ENCODE measurements at regions not wholly inside any gene's neighbourhood (a gene's known extent, or its start where the extent isn't known, plus 50 kb on each side); places are given as distances from the start of the nearest gene placed in this dataset.

DNA sequence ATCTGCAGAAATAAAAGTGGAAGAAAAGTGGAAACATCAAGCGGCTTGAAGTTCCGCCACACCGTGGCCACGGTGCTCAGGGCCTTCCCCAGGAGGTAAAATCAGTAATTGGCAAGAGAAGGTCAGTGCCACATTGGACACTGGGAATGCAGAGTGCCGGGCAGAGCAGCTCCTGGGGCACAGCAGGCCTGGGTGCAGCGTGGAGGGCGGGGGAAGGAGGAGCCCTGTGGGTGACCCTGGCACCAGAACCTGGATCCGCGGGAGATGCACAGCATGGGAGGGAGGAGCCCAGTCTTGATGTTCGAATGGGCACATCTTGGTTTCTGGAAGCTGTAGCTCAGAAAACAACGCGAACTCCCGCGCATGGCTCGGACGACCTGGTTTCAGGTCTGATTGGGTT is 630.2 kb downstream of the GALR1 start:
- no peak overlapping the region for H3K4me3 ChIP-seq (ENCODE audit: low read depth, low read length)
- TF ChIP-seq, protein P1, sequence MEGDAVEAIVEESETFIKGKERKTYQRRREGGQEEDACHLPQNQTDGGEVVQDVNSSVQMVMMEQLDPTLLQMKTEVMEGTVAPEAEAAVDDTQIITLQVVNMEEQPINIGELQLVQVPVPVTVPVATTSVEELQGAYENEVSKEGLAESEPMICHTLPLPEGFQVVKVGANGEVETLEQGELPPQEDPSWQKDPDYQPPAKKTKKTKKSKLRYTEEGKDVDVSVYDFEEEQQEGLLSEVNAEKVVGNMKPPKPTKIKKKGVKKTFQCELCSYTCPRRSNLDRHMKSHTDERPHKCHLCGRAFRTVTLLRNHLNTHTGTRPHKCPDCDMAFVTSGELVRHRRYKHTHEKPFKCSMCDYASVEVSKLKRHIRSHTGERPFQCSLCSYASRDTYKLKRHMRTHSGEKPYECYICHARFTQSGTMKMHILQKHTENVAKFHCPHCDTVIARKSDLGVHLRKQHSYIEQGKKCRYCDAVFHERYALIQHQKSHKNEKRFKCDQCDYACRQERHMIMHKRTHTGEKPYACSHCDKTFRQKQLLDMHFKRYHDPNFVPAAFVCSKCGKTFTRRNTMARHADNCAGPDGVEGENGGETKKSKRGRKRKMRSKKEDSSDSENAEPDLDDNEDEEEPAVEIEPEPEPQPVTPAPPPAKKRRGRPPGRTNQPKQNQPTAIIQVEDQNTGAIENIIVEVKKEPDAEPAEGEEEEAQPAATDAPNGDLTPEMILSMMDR (IDR thresholded peaks at IDR 0.05; ENCODE audit: borderline replicate concordance, insufficient read depth, low read depth, low read length), result no peak

DNA sequence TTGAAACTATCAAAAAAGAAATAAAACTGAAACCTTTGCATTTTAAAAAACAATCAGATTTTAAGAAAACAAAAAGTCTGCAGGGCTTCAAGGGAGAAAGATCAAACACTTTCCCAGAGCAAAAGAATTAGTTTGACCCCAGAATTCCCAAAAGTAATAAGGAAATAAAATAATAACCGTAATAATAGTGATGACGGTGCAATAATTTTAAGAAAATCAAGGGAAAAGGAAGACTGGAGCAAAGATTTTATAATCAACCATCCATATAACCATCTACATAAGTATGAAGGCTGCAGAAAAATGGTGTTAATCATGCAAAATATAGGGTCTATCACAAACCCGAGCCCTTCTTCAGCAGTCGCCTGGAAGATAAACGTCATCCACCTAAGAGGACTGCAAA is 634.8 kb downstream of the GALR1 start:
- TF ChIP-seq, protein P1 (IDR thresholded peaks at IDR 0.05; ENCODE audit: borderline replicate concordance, insufficient read depth, low read depth, low read length), result no peak
- H3K4me3 ChIP-seq (ENCODE audit: low read depth, low read length), result no peak overlapping the region

DNA sequence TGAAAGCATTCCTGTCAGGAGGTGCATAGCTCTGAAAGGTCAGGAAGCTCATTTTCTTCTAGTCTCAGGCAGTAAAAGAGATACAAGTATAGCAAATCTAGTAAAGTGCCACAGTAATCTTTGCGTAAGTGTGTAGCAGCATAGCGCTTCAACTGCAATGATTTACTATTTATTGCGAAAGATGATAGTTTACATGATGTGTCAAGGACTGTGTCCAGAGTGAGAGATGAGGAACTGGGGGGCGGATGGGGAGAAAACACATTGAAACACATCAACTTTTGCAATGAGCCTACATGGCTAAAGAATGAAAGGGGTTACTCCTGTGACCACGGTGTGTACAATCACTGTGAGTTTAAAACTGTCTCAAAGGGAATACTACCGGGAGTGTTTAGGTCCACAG is 644.4 kb downstream of the GALR1 start:
- TF ChIP-seq, protein P1 (IDR thresholded peaks at IDR 0.05; ENCODE audit: borderline replicate concordance, insufficient read depth, low read depth, low read length), result no peak
- H3K4me3 ChIP-seq (ENCODE audit: low read depth, low read length), result no peak overlapping the region

DNA sequence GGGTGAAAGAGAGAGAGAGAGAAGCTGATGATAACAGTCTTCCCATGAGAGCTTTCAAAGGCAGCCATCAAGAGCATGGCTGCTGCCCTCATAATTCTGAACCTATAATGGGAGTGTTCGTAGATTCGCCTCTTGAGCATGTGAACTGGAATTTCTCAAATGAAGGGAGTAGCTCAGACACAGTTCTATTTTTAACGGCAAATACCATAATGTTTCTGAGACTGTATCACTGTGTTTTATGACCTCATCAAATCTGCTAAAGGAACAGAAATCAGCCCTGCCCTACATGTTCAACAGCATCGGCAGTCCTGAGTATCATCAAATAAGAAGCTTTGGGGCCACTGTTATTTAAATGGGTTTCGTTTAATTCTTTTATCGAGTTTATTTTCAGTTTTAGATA is 645.6 kb downstream of the GALR1 start:
- H3K4me3 ChIP-seq (ENCODE audit: low read depth, low read length), result no peak overlapping the region
- TF ChIP-seq, protein P1 (IDR thresholded peaks at IDR 0.05; ENCODE audit: borderline replicate concordance, insufficient read depth, low read depth, low read length), result no peak

DNA sequence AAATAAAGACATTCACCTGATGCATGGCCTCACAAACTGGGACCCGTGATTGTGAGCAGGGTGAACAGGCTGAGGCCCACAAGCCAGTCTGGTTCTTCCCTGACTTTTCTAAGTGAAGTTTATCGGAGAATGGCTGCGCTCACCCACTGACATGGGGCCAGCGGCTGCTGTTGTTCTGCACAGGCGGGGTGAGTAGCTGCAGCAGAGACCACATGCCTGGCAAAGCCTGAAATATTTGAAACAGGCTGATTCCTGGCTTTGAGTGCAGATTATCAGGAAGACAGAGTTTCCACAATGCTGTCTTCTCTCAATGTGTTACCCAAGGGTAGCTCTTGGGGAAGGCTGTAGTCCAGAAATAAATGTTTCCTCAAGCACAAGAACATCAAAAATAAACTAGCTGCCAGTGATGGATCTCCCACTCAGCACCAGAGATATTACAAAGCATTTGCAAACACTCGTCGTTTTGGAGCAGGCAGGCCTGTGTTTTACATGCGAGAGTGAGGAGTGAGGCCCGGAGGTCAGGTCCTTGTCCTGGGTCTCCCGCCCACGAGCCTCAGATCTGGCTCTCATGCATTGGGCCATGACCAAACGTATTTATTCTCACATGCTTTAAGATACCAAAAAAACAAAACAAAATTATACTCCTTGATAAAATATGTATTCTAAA is 647.1 kb downstream of the GALR1 start:
- H3K4me3 ChIP-seq (ENCODE audit: low read depth, low read length), result no peak overlapping the region
- TF ChIP-seq, protein P1 (IDR thresholded peaks at IDR 0.05; ENCODE audit: borderline replicate concordance, insufficient read depth, low read depth, low read length), result no peak

DNA sequence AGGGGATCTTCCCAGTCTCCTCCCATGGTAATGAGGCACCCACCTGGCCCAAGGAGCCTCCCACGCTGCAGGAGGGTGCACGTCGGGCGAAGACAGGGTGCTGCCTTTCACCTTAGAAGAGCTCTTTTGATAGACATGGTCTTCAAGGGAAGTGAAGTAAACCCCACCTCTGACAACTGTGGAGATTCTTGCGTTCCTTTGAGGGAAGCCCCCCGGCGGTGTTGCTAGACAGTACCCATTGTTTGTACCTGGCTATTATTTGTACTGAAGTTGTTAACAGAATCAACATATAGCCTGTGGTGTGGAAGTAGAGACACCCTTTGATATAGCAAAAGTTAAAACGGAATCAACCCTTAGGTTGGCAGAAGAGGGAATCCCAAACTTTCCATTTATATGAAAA is 648.0 kb downstream of the GALR1 start:
- TF ChIP-seq, protein P1 (IDR thresholded peaks at IDR 0.05; ENCODE audit: borderline replicate concordance, insufficient read depth, low read depth, low read length), result no peak
- no peak overlapping the region for H3K4me3 ChIP-seq (ENCODE audit: low read depth, low read length)

DNA sequence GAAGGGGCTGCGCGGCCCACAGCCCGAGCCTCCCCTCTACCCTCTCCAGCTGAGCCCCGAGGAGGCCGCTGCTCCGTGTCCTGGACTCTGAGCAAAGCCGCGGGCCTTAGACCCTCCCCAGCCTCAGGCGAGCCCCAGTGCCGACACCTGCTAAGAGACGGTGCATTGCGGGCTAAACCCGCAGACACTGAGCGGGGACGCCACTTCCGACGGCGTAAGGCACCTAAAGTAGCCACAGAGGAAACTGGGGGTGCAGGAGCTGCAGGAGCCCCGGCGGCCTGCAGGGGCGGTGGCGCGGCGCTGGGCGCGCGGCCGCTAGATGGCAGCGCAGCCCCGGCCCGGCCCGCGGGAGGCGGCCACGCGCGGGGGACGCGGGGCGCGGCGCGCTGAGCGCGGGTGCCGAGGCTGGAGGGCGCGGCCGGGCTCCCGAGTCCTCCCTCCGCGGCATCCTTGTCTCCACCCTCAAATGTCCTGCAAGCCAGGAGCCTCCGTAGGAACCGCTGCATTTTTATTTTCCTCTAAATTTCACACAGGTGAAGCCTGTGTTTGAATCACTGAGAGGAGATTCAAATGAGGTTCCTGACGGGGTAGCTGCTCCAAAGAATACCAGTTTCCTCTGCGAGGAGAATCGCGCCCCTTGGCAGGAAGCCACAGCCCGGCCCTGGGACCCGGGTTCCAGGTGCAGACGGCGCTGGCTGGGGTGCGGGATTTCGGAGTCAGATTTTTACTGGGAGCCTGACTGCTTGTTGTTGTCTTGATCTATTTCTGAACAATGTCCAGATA is 650.5 kb downstream of the GALR1 start:
- TF ChIP-seq, protein P1 (IDR thresholded peaks at IDR 0.05; ENCODE audit: borderline replicate concordance, insufficient read depth, low read depth, low read length), result peak; percentile 100
- H3K4me3 ChIP-seq (ENCODE audit: low read depth, low read length), result no peak overlapping the region
